Neural progenitor cell (in vitro differentiated cells): ENCODE measurements at regions not wholly inside any gene's neighbourhood (a gene's known extent, or its start where the extent isn't known, plus 50 kb on each side); places are given as distances from the start of the nearest gene placed in this dataset.

ENCODE experiments used
- CTCF ChIP-seq: fragments of 200-600 bp; sonication (generic); IDR thresholded peaks from 2 replicates; pipeline ENCODE4 v1.5.1; 2017; ENCODE audit warnings: antibody characterized with exemption, mild to moderate bottlenecking
- EZH2 ChIP-seq: fragments of 200-600 bp; sonication (generic); IDR thresholded peaks from 2 replicates; pipeline ENCODE4 v1.6.1; 2017; ENCODE audit warnings: antibody characterized with exemption, mild to moderate bottlenecking, moderate library complexity

- TF ChIP-seq CTCF (no peak), EZH2 (no peak)
Observed at GRCh38 chr10:85039311-85039710, 710.9 kb downstream of the CCSER2 start.
